ENCODE measurements at regions not wholly inside any gene's neighbourhood (a gene's known extent, or its start where the extent isn't known, plus 50 kb on each side); places are given as distances from the start of the nearest gene placed in this dataset.

GRCh38 chr10:105769248-105770184 is 1128.4 kb downstream of the SORCS3 start:
- TF ChIP-seq, protein P1, sequence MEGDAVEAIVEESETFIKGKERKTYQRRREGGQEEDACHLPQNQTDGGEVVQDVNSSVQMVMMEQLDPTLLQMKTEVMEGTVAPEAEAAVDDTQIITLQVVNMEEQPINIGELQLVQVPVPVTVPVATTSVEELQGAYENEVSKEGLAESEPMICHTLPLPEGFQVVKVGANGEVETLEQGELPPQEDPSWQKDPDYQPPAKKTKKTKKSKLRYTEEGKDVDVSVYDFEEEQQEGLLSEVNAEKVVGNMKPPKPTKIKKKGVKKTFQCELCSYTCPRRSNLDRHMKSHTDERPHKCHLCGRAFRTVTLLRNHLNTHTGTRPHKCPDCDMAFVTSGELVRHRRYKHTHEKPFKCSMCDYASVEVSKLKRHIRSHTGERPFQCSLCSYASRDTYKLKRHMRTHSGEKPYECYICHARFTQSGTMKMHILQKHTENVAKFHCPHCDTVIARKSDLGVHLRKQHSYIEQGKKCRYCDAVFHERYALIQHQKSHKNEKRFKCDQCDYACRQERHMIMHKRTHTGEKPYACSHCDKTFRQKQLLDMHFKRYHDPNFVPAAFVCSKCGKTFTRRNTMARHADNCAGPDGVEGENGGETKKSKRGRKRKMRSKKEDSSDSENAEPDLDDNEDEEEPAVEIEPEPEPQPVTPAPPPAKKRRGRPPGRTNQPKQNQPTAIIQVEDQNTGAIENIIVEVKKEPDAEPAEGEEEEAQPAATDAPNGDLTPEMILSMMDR (IDR thresholded peaks at IDR 0.05): no peak
- TF ChIP-seq POLR2AphosphoS5 (IDR thresholded peaks at IDR 0.05): no peak
- no peak for TF ChIP-seq POLR2A (IDR thresholded peaks at IDR 0.05)
- no peak for TF ChIP-seq EP300 (IDR thresholded peaks at IDR 0.05)

All from suprapubic skin (tissue), 4 donors.